SK-N-SH (cell line): ENCODE measurements at regions not wholly inside any gene's neighbourhood (a gene's known extent, or its start where the extent isn't known, plus 50 kb on each side); places are given as distances from the start of the nearest gene placed in this dataset.

ENCODE experiments used
- CTCF ChIA-PET: fragments of 300-600, 350-600 bp; formaldehyde crosslinking; extraction: SDS; loops from one replicate; lab custom pipeline; 2021; lab: Yijun Ruan, JAX
- POLR2A ChIA-PET: fragments of 350-600 bp; sonication (Branson Sonifier 250); formaldehyde crosslinking; extraction: SDS; loops from one replicate; lab custom pipeline; 2020; ENCODE audit warnings: antibody characterized with exemption, inconsistent platforms; lab: Yijun Ruan, JAX
- DNase-seq: peaks from one replicate; pipeline ENCODE4 v3.0.0; 2012
- H2AFZ ChIP-seq: fragments of 200-600 bp; sonication (generic); 2 replicates; pipeline ENCODE4 v1.8.1; 2016; ENCODE audit warnings: antibody characterized with exemption, mild to moderate bottlenecking, low read depth
- H3F3A ChIP-seq: fragments of 200-600 bp; sonication (generic); replicated peaks from 2 replicates; pipeline ENCODE3; 2016; ENCODE audit warnings: antibody characterized with exemption, mild to moderate bottlenecking; ENCODE audit not compliant: insufficient read depth
- H3K27ac ChIP-seq, 2 experiments: fragments of 200-500 bp in 1 of 2; fragments of 200-600 bp in 1 of 2; sonication (Bioruptor generic) in 1 of 2; sonication (generic), shearing (Covaris generic) in 1 of 2; 2 replicates each; pipeline versions ENCODE4 v1.5.1 to v1.6.1; 2014 to 2016; ENCODE audit warnings: low read depth in 2 of 2, inconsistent platforms in 1 of 2, low read length in 1 of 2, mild to moderate bottlenecking in 1 of 2, mixed read lengths in 1 of 2
- H3K27me3 ChIP-seq: fragments of 200-600 bp; sonication (generic), shearing (Covaris generic); 2 replicates; pipeline ENCODE4 v1.6.1; 2016; ENCODE audit warnings: mixed run types; ENCODE audit not compliant: insufficient read depth
- H3K36me3 ChIP-seq, 2 experiments: fragments of 200-500 bp in 1 of 2; fragments of 200-600 bp in 1 of 2; sonication (Bioruptor generic) in 1 of 2; sonication (generic) in 1 of 2; replicated peaks in 1 of 2; 2 replicates each; pipeline versions ENCODE3 to v1.5.1; 2014 to 2016; ENCODE audit warnings: low read length in 1 of 2, mild to moderate bottlenecking in 1 of 2; ENCODE audit not compliant: insufficient read depth in 2 of 2, control insufficient read depth in 1 of 2
- H3K4me1 ChIP-seq, 2 experiments: fragments of 200-500 bp in 1 of 2; fragments of 200-600 bp in 1 of 2; sonication (Bioruptor generic) in 1 of 2; sonication (generic), shearing (Covaris generic) in 1 of 2; 2 replicates each; pipeline versions ENCODE4 v1.5.1 to v1.6.1; 2014 to 2016; ENCODE audit warnings: low read depth in 1 of 2, low read length in 1 of 2, mixed run types in 1 of 2; ENCODE audit not compliant: insufficient read depth in 2 of 2, control insufficient read depth in 1 of 2
- H3K4me2 ChIP-seq: fragments of 200-600 bp; sonication (generic), shearing (Covaris generic); 2 replicates; pipeline ENCODE4 v1.6.1; 2017; ENCODE audit warnings: mixed run types
- H3K4me3 ChIP-seq, 2 experiments: fragments of 200-500 bp in 1 of 2; fragments of 200-600 bp in 1 of 2; sonication (Bioruptor generic) in 1 of 2; sonication (generic), shearing (Covaris generic) in 1 of 2; 2 replicates each; pipeline versions ENCODE4 v1.5.1 to v1.8.1; 2014 to 2016; ENCODE audit warnings: low read depth in 2 of 2, inconsistent platforms in 1 of 2, low read length in 1 of 2, mild to moderate bottlenecking in 1 of 2, mixed read lengths in 1 of 2, moderate library complexity in 1 of 2
- H3K79me2 ChIP-seq: fragments of 200-600 bp; sonication (generic); 2 replicates; pipeline ENCODE4 v1.8.1; 2017; ENCODE audit warnings: mild to moderate bottlenecking; ENCODE audit not compliant: insufficient read depth
- H3K9ac ChIP-seq: fragments of 200-600 bp; sonication (generic); 2 replicates; pipeline ENCODE4 v1.6.1; 2017; ENCODE audit warnings: mixed run types
- H3K9me2 ChIP-seq: fragments of 200-600 bp; sonication (generic); 2 replicates; pipeline ENCODE4 v1.6.1; 2017; ENCODE audit warnings: mixed run types
- H3K9me3 ChIP-seq: fragments of 200-600 bp; sonication (generic); 2 replicates; pipeline ENCODE4 v1.6.1; 2017; ENCODE audit warnings: mixed run types, mild to moderate bottlenecking, moderate library complexity
- H4K20me1 ChIP-seq: fragments of 200-600 bp; sonication (generic); 2 replicates; pipeline ENCODE4 v1.6.1; 2017; ENCODE audit warnings: mild to moderate bottlenecking, mixed run types; ENCODE audit not compliant: insufficient read depth
- CHD2 ChIP-seq: fragments of 150-350 bp; IDR thresholded peaks from 2 replicates; pipeline ENCODE4 v1.6.1; 2018; ENCODE audit warnings: low read length; ENCODE audit not compliant: partially characterized antibody
- CTCF ChIP-seq: fragments of 200-600 bp; sonication (generic); IDR thresholded peaks from 2 replicates; pipeline ENCODE4 v1.6.1; 2017; ENCODE audit warnings: antibody characterized with exemption, mild to moderate bottlenecking, moderate library complexity
- FOXM1 ChIP-seq: IDR thresholded peaks from 2 replicates; pipeline ENCODE4 v1.4.0; 2012; ENCODE audit warnings: low read depth, mild to moderate bottlenecking
- JUND ChIP-seq: IDR thresholded peaks from 2 replicates; pipeline ENCODE4 v1.4.0; 2012
- MAX ChIP-seq: IDR thresholded peaks from 2 replicates; pipeline ENCODE4 v1.4.0; 2012; ENCODE audit warnings: low read depth
- NRF1 ChIP-seq: IDR thresholded peaks from 2 replicates; pipeline ENCODE4 v1.6.1; 2012; ENCODE audit warnings: low read depth, mild to moderate bottlenecking, low read length
- PBX3 ChIP-seq: IDR thresholded peaks from 2 replicates; pipeline ENCODE4; 2012
- RAD21 ChIP-seq: IDR thresholded peaks from 2 replicates; pipeline ENCODE4 v1.6.1; 2012; ENCODE audit warnings: mild to moderate bottlenecking, low read length
- RXRA ChIP-seq: IDR thresholded peaks from 2 replicates; pipeline ENCODE4 v1.4.0; 2012; ENCODE audit warnings: low read depth, mild to moderate bottlenecking, borderline replicate concordance
- SIN3A ChIP-seq: IDR thresholded peaks from 2 replicates; pipeline ENCODE4 v1.6.1; 2012; ENCODE audit warnings: low read depth, mild to moderate bottlenecking, low read length, moderate library complexity, borderline replicate concordance
- TEAD4 ChIP-seq: IDR thresholded peaks from 2 replicates; pipeline ENCODE4 v1.4.0; 2012; ENCODE audit warnings: mild to moderate bottlenecking, borderline replicate concordance; ENCODE audit not compliant: insufficient read depth
- YY1 ChIP-seq: IDR thresholded peaks from 2 replicates; pipeline ENCODE4 v1.4.0; 2012; ENCODE audit warnings: low read depth, mild to moderate bottlenecking
- WGBS: methylation state at CpG from one replicate; pipeline ENCODE4 v1.1.6; 2017; ENCODE audit warnings: low lambda C conversion rate; 5-methylcytosine and 5-hydroxymethylcytosine counted together

GRCh38 chr17:71375948-71376347 lies 744.9 kb upstream of the SOX9 start:
- CTCF ChIA-PET = interaction anchor here (0.8 kb wide), 1 partner anchor 1165 kb away, joined by 3 read pairs; no protein-coding TSS in a partner anchor

GRCh38 chr17:71376933-71377332 lies 743.9 kb upstream of the SOX9 start:
- Histone ChIP-seq H3F3A (no peaks in the 10 kb centered on the region), H3K9me2 (no peaks in the 10 kb centered on the region), H3K79me2 (no peaks in the 10 kb centered on the region), H4K20me1 (no peaks in the 10 kb centered on the region), H3K27ac (no peak overlapping the region), H3K4me1 (peaks cover 0 to 3% of the 10 kb centered on the region in 2 experiments; a peak in 2 of 4 replicates), H3K9me3 (no peaks in the 10 kb centered on the region), H3K9ac (no peak overlapping the region), H2AFZ (no peak overlapping the region), H3K4me3 (no peak overlapping the region), H3K4me2 (no peak overlapping the region), H3K27me3 (no peaks in the 10 kb centered on the region), H3K36me3 (no peaks in the 10 kb centered on the region)
- ChIA-PET CTCF (interaction anchor here (0.8 kb wide), 1 partner anchor 1164 kb away, joined by 3 read pairs; no protein-coding TSS in a partner anchor), POLR2A (no interaction called here)
- WGBS = 68% methylated on average over 6 of the region's 6 CpGs
- DNase-seq = no peak
- no peak for TF ChIP-seq JUND
- TF ChIP-seq CHD2 = no peak
- no peak for TF ChIP-seq SIN3A
- TF ChIP-seq YY1 = no peak
- no peak for TF ChIP-seq RAD21
- TF ChIP-seq NRF1 = no peak
- TF ChIP-seq RXRA = no peak
- no peak for TF ChIP-seq CTCF
- TF ChIP-seq MAX = no peak
- no peak for TF ChIP-seq TEAD4

More at GRCh38 chr17:71375948-71376347, 744.9 kb upstream of the SOX9 start:
- Histone ChIP-seq H3K36me3 (no peaks in the 10 kb centered on the region), H3F3A (no peaks in the 10 kb centered on the region), H2AFZ (no peak overlapping the region), H3K4me1 (peaks cover 0 to 3% of the 10 kb centered on the region in 2 experiments; a peak in 2 of 4 replicates)
- TF ChIP-seq FOXM1 = no peak
- TF ChIP-seq PBX3 = no peak
- TF ChIP-seq NRF1 = no peak
- TF ChIP-seq, all 33 proteins: peak for 0
- no peaks in the 10 kb centered on the region for H3K79me2 ChIP-seq
- 100% methylated on average over 1 of the region's 1 CpG for WGBS
- H3K27ac ChIP-seq = no peak overlapping the region
- H3K4me3 ChIP-seq = no peak overlapping the region
- H3K9me3 ChIP-seq = no peaks in the 10 kb centered on the region
- no peak for DNase-seq
- H3K9ac ChIP-seq = no peak overlapping the region
- no peak overlapping the region for H3K4me2 ChIP-seq
- no peaks in the 10 kb centered on the region for H4K20me1 ChIP-seq
- POLR2A ChIA-PET = no interaction called here
- no peaks in the 10 kb centered on the region for H3K27me3 ChIP-seq
- H3K9me2 ChIP-seq = no peaks in the 10 kb centered on the region
